ENCODE measurements at regions not wholly inside any gene's neighbourhood (a gene's known extent, or its start where the extent isn't known, plus 50 kb on each side); places are given as distances from the start of the nearest gene placed in this dataset.

DNA sequence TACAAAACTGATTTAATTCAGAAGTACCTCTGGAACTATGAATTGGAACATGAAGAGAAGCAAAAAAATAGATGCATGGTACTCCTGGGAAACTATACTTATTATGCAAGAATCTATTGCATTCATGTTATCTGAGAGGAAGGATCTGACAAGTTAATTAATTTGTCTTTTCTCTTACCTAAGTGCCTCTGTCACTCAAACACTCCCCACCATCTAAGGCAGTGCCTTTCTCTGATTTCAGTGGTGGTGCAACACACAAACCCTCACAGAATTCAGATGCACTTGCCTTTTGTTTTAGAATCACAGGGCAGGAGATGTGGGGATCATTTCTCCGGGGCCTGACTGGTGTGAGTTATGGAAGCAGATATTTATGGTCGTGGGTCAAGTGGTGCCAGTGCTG lies 52.5 kb upstream of the C9orf72 start:
- no peak for DNase-seq

- DNase-seq = no peak
Observed at GRCh38 chr9:27626244-27627187, 53.2 kb upstream of the C9orf72 start.

GRCh38 chr9:27627188-27627564 lies 53.9 kb upstream of the C9orf72 start:
- no peak for DNase-seq

DNA sequence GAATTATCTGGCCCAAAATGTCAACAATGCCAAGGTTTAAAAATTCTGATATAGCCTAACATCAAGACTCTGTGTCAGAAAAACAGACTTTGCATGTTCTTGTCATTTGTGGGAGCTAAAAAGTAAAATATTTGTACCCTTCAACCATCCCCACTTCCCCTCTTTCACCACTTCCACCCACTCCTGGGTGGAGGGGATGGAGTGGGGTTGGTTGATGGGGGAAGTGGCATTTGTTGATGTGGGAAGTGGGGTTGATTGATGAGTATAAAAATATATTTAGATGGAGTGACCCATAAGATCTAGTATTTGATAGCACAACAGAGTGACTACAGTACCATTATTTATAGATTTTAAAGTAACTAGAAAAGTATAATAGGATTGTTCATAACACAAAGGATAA lies 55.0 kb upstream of the C9orf72 start:
- DNase-seq = no peak

- DNase-seq = no peak
Observed at GRCh38 chr9:27629425-27629824, 56.1 kb upstream of the C9orf72 start.

DNA sequence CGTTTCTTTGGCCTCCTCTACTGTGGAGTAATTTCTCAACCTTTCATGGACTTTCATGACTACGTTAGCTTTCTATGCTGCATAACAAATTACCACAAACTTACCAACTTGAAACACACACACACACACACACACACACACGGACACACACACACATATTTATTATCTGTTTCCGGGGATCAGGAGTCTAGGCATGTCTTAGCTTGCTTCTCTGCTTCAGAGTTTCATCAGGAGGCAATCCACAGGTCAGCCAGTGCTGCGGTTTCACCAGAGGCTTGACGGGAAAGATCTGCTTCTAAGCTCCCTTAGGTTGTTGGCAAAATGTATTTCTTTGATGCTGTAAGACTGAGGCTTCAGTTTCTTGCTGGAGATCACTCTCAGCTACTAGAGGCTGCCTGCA lies 59.0 kb upstream of the C9orf72 start:
- no peak for DNase-seq

DNA sequence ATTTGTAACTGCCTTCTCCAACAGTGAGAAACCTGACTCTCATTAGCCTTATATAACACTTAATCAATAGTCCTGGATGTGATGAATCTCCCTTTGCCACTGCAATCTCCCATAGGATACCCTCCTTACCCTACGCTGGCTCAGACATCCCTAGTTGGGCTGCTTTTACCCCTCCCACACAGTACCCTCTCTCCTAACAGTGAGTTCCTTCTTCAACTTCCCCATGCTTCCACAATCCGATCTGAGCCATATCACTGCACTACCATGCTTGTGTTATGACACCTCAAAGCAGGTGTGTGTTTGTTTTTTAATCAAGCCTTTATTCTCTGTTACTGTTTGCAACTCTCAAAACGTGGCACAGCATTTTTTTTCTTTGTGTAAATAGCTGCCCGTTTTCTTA lies 60.5 kb upstream of the C9orf72 start:
- DNase-seq = no peak

DNA sequence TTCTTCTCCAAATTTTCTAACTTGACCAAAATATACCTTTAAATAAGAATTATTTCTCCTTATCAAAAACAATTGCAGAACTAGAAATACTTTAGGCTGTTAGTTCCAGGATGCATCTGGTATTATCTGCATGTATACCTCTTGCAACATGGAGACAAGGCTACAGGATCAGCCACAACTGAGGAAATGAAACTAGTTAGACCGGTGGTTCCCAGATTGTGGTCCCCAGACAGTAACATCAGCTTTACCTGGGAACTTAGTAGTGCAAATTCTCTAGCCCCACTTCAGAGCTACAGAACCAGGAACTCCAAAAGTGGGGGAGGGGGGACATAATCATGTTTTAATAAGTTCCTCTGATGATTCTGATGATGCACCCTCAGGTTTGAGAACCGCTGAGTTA lies 61.6 kb upstream of the C9orf72 start:
- no peak for DNase-seq

DNA sequence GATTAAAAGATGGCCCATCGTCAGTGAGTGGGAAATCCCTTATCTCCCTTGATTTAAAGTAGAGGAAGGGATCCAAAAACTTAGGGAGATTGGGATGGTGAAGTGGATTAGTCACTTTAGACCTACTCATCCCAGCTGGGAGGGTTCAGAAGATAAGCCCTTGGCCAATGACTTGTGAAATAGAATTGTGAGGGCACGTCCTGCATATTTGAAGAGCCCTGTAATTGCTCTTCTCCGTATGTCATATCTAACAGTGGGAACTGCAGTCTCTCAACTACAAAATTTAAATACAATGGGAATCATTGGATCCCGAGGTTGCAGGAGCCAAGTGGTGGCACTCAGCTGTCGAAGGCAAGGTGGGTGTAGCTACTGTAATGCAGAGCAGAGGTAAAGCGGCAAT lies 65.4 kb upstream of the C9orf72 start:
- DNase-seq = no peak

- DNase-seq = no peak
Observed at GRCh38 chr9:27645161-27645840, 72.0 kb upstream of the C9orf72 start.

- DNase-seq = no peak
Observed at GRCh38 chr9:27653246-27653645, 80.0 kb upstream of the C9orf72 start.

DNA sequence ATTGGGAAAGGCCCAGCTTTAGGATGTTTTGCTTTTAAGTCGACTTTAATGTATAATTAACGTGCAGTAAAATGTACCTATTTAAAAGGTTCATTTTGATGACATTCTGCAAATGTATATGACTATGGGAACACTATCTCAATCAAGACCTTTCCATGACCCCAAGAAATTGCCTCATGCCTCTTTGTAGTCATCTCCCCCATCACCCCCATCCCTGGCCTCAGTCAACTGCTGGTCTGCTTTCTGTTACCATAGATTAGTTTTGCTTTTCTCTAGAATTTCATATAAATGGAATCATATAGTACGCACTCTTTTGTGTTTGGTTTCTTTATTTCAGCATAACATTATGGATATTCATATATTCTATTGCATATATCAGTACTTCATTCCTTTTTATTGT lies 80.7 kb upstream of the C9orf72 start:
- DNase-seq = no peak

DNA sequence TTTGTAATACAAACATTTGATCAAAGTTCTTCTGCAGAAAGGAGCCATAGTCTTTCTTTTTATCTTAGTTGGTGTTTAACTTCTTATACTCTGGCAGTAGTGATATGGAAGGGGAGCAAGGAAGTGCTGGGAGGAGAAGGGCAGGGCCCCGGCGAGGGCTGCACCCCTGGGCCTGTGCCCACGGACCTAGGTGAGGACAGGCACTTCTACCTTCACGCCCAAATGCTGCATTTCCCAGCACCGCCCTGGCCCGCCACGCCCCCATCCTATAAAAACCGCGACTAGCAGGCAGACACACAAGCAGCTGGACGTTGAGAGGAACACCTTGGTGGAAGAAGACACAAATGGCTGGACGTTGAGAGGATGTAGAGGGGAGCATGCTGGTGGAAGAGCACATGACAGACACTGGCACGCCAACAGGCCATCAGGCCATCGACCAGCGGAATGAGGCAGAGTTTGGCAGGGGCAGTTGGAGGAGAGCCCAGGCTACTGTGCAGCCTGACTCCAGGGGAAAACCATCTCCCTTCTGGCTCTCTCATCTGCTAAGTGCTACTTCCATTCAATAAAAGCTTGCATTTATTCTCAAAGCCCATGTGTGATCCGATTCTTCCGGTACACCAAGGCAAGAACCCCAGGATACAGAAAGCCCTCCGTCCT lies 81.5 kb upstream of the C9orf72 start:
- no peak for DNase-seq

DNA sequence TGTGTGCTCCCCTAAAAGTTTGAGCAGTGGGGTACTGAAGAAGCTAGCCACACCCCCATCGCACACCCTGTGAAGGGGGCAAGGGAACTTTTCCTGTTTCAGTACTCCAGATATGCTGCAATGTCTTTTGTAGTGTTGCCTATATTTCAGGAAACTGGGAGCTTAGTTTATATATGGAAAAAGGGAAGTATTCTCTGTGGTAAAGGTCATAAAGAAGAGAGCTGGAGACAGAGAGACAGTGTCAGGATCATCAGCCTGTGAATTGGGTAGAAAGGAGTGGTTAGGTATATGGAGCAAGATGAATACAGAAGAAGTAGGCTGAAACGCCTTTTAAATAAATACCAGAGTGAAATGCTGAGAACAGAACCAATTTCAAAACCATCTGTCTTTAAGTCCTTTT lies 82.2 kb upstream of the C9orf72 start:
- DNase-seq = no peak

DNA sequence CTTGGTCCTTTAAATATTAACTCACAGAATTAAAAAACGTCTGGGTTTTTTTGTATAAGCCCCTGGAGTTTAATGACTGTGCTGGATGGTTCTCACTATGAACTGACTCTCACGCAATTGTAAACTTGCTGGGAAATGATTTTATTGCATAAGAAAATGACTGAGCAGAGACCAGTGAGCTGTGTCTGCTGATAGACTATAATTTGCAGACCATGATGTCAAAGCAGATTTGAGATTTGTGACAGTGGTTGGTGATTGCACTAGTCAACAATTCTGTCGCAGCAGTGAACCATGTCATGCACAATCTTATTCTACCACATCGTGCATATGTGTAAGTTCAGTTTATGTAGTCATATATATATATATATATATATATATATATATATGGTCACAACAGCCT lies 85.7 kb upstream of the C9orf72 start:
- DNase-seq = no peak

DNA sequence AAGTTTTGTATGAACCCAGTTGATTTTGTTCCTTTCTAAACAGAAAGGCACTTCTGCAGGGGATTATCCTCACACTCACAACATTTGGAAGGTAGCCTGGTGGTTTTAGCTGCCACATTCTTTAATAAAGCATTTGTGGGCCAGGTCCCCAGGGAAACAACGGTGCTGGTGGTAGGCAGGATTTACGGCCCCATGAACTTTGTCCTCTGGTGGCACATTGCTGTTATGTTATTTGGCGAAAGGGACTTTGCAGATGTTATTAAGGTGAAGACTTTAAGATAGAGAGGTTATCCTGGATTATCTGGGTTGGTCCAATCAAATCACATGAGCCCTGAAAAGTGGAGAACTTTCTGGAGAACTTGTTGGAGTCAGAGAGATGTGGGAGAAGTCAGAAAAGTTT lies 86.3 kb upstream of the C9orf72 start:
- DNase-seq = no peak

DNA sequence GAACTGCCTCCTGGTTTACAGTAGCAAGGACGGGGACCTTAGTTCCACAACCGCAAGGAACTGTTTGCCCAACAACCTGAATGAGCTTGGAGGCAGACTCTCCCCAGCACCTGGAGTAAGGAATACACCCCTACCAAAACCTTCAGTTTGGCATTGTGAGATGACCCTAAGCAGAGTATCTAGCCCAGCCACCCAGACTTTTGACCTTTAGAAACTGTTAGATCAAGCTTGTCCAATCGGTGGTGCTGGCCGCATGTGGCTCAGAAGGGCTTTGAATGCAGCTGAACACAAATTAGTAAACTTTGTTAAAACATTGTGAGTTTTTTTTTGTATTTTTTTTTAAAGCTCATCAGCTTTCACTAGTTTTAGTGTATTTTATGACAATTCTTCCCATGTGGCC lies 86.9 kb upstream of the C9orf72 start:
- no peak for DNase-seq

DNA sequence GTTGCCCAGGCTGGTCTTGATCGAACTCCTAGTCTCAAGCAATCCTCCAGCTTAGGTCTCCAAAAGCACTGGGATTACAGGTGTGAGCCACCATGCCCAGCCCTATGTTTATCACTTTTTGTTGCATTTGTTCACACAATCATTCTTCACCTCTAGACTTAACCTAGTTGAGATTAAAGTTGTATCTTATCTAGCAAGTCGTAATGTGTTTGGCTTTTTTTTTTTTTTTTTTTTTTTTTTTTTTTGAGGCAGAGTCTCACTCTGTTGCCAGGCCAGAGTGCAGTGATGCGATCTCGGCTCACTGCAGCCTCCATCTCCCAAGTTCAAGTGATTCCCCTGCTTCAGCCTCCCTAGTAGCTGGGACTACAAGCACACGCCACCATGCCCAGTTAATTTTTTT lies 90.2 kb upstream of the C9orf72 start:
- DNase-seq = no peak

GRCh38 chr9:27664121-27664779 lies 91.0 kb upstream of the C9orf72 start:
- no peak for DNase-seq

GRCh38 chr9:27665136-27665535 lies 91.9 kb upstream of the C9orf72 start:
- DNase-seq = no peak

DNA sequence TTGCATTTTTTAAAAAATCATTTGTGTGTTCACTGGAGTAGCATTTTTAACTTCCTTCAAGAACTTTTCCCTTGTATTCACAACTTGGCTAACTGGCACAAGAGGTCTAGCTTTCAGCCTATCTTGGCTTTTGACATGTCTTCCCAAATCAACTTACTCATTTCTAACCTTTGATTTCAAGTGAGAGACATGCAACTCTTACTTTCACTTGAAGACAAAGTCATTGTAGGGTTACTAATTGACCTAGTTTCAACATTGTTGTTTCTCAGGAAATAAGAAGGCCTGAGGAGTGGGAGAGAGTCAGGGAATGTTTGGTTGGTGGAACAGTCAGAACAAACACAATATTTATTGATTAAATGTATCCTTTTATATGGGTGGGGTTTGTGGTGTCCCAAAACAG lies 95.0 kb upstream of the C9orf72 start:
- DNase-seq = no peak

- DNase-seq = no peak
Observed at GRCh38 chr9:27671636-27672035, 98.4 kb upstream of the C9orf72 start.

DNA sequence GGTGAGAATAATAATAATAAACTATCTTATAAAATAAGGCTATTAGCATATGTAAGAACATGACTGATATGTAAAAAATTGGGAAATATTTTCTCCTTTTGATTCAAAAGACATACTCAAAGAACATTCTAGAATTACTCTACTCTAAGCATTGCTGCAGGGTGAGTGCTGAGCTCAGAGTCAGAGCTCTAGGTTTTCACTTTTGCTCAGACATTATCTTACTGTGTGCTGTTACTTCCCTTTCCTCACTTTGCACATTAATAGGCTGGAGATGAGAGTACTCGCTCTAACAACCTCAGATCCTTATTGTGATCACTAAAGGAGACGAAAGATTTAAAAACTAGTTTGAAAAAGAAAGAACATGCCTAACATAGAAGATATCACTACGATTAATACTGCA lies 99.4 kb upstream of the C9orf72 start:
- no peak for DNase-seq

Measured in GOT3 (cell line).